Endometrium (tissue), 2 donors: ENCODE measurements at regions not wholly inside any gene's neighbourhood (a gene's known extent, or its start where the extent isn't known, plus 50 kb on each side); places are given as distances from the start of the nearest gene placed in this dataset.

Experiments used
- FAIRE-seq: peaks from 2 replicates; lab custom pipeline; 2012; peaks lifted over from hg19 to GRCh38; lab: Jason Lieb, UNC
- donor health status: control.
- donor health status: control.

GRCh38 chr15:38176155-38176554 lies 76.5 kb upstream of the SPRED1 start:
- FAIRE-seq, result no peak

GRCh38 chr15:38176691-38177090 lies 75.9 kb upstream of the SPRED1 start:
- no peak for FAIRE-seq

GRCh38 chr15:38182900-38183299 lies 69.7 kb upstream of the SPRED1 start:
- no peak for FAIRE-seq

- no peak for FAIRE-seq
These were observed 66.1 kb upstream of the SPRED1 start for GRCh38 chr15:38186507-38186906.

- no peak for FAIRE-seq
These were observed 64.9 kb upstream of the SPRED1 start for GRCh38 chr15:38187630-38188313.

- FAIRE-seq, result no peak
These were observed 62.9 kb upstream of the SPRED1 start for GRCh38 chr15:38189671-38190295.

GRCh38 chr15:38190501-38190900 lies 62.1 kb upstream of the SPRED1 start:
- no peak for FAIRE-seq

- no peak for FAIRE-seq
These were observed 60.1 kb upstream of the SPRED1 start for GRCh38 chr15:38192496-38192895.

- FAIRE-seq, result no peak
These were observed 59.1 kb upstream of the SPRED1 start for GRCh38 chr15:38193496-38193895.

- no peak for FAIRE-seq
These were observed 57.3 kb upstream of the SPRED1 start for GRCh38 chr15:38195191-38195901.

- peak; percentile 37 for FAIRE-seq
These were observed 56.6 kb upstream of the SPRED1 start for GRCh38 chr15:38196076-38196475.

GRCh38 chr15:38197553-38197952 lies 55.1 kb upstream of the SPRED1 start:
- FAIRE-seq, result no peak

- no peak for FAIRE-seq
These were observed 50.9 kb upstream of the SPRED1 start for GRCh38 chr15:38201714-38202113.

- FAIRE-seq, result no peak
These were observed 50.3 kb upstream of the SPRED1 start for GRCh38 chr15:38202361-38202760.
